Endothelial cell (in vitro differentiated cells): ENCODE measurements at regions not wholly inside any gene's neighbourhood (a gene's known extent, or its start where the extent isn't known, plus 50 kb on each side); places are given as distances from the start of the nearest gene placed in this dataset.

Experiments
- DNase-seq: peaks from one replicate; pipeline ENCODE4 v3.0.0; 2021; ENCODE audit warnings: low spot score
- H3K27ac Mint-ChIP-seq: one replicate; pipeline ENCODE4 v1.8.0; 2021; ENCODE audit warnings: mixed read lengths, inconsistent platforms; ENCODE audit not compliant: unreplicated experiment
- H3K27me3 Mint-ChIP-seq: one replicate; pipeline ENCODE4 v1.8.0; 2021; ENCODE audit warnings: mild to moderate bottlenecking, moderate library complexity, mixed read lengths, inconsistent platforms; ENCODE audit not compliant: unreplicated experiment
- H3K36me3 Mint-ChIP-seq: one replicate; pipeline ENCODE4 v1.8.0; 2021; ENCODE audit warnings: mild to moderate bottlenecking, low read depth, mixed read lengths, inconsistent platforms; ENCODE audit not compliant: unreplicated experiment
- H3K4me1 Mint-ChIP-seq: one replicate; pipeline ENCODE4 v1.8.0; 2021; ENCODE audit warnings: mild to moderate bottlenecking, mixed read lengths, inconsistent platforms; ENCODE audit not compliant: unreplicated experiment
- H3K4me3 Mint-ChIP-seq: one replicate; pipeline ENCODE4 v1.8.0; 2021; ENCODE audit warnings: mild to moderate bottlenecking, mixed read lengths, inconsistent platforms; ENCODE audit not compliant: unreplicated experiment
- H3K9me3 Mint-ChIP-seq: one replicate; pipeline ENCODE4 v1.8.0; 2021; ENCODE audit warnings: mixed read lengths, inconsistent platforms; ENCODE audit not compliant: unreplicated experiment
- CTCF ChIP-seq: fragments of 200-600 bp; sonication (generic); IDR thresholded peaks from one replicate; pipeline ENCODE4 v1.5.0; 2021; ENCODE audit warnings: antibody characterized with exemption; ENCODE audit not compliant: unreplicated experiment

GRCh38 chr2:129606496-129607270 is 372.8 kb upstream of the RAB6C start:
- H3K4me3 Mint-ChIP-seq = no peak overlapping the region
- H3K27ac Mint-ChIP-seq = peak overlapping the region; percentile 16
- no peak for TF ChIP-seq CTCF
- H3K36me3 Mint-ChIP-seq = no peaks in the 10 kb centered on the region
- DNase-seq = peak; percentile 18
- no peaks in the 10 kb centered on the region for H3K27me3 Mint-ChIP-seq
- no peaks in the 10 kb centered on the region for H3K9me3 Mint-ChIP-seq
- peaks cover 16% of the 10 kb centered on the region for H3K4me1 Mint-ChIP-seq

- Mint-ChIP-seq H3K27ac (no peak overlapping the region), H3K4me1 (peaks cover 16% of the 10 kb centered on the region), H3K36me3 (no peaks in the 10 kb centered on the region), H3K27me3 (no peaks in the 10 kb centered on the region), H3K9me3 (no peaks in the 10 kb centered on the region), H3K4me3 (no peak overlapping the region)
- no peak for TF ChIP-seq CTCF
- DNase-seq = no peak
Measured at GRCh38 chr2:129609224-129609623, 370.2 kb upstream of the RAB6C start.

- no peaks in the 10 kb centered on the region for H3K9me3 Mint-ChIP-seq
- no peaks in the 10 kb centered on the region for H3K36me3 Mint-ChIP-seq
- H3K27me3 Mint-ChIP-seq = no peaks in the 10 kb centered on the region
- DNase-seq = no peak
- no peak for TF ChIP-seq CTCF
- peaks cover 13% of the 10 kb centered on the region for H3K4me1 Mint-ChIP-seq
- H3K4me3 Mint-ChIP-seq = no peak overlapping the region
- H3K27ac Mint-ChIP-seq = no peak overlapping the region
Measured at GRCh38 chr2:129610766-129611165, 368.7 kb upstream of the RAB6C start.

GRCh38 chr2:129611471-129611870 is 368.0 kb upstream of the RAB6C start:
- H3K27me3 Mint-ChIP-seq = no peaks in the 10 kb centered on the region
- H3K27ac Mint-ChIP-seq = no peak overlapping the region
- no peak for DNase-seq
- H3K36me3 Mint-ChIP-seq = no peaks in the 10 kb centered on the region
- peaks cover 6% of the 10 kb centered on the region for H3K4me1 Mint-ChIP-seq
- no peak for TF ChIP-seq CTCF
- H3K4me3 Mint-ChIP-seq = no peak overlapping the region
- no peaks in the 10 kb centered on the region for H3K9me3 Mint-ChIP-seq

- no peak for TF ChIP-seq CTCF
- H3K27me3 Mint-ChIP-seq = peaks cover 1% of the 10 kb centered on the region
- no peak overlapping the region for H3K4me3 Mint-ChIP-seq
- H3K9me3 Mint-ChIP-seq = no peaks in the 10 kb centered on the region
- no peaks in the 10 kb centered on the region for H3K36me3 Mint-ChIP-seq
- DNase-seq = peak; percentile 39
- H3K27ac Mint-ChIP-seq = no peak overlapping the region
- peaks cover 13% of the 10 kb centered on the region for H3K4me1 Mint-ChIP-seq
Measured at GRCh38 chr2:129619471-129619870, 360.0 kb upstream of the RAB6C start.
